Effector CD4-positive, alpha-beta T cell (primary cell): ENCODE measurements at regions not wholly inside any gene's neighbourhood (a gene's known extent, or its start where the extent isn't known, plus 50 kb on each side); places are given as distances from the start of the nearest gene placed in this dataset.

Experiments used
- DNase-seq: peaks from one replicate; pipeline ENCODE4 v3.0.0-alpha.2; 2020

- no peak for DNase-seq
Measured at GRCh38 chr1:5765997-5766913, 226.0 kb downstream of the NPHP4 start.

DNA sequence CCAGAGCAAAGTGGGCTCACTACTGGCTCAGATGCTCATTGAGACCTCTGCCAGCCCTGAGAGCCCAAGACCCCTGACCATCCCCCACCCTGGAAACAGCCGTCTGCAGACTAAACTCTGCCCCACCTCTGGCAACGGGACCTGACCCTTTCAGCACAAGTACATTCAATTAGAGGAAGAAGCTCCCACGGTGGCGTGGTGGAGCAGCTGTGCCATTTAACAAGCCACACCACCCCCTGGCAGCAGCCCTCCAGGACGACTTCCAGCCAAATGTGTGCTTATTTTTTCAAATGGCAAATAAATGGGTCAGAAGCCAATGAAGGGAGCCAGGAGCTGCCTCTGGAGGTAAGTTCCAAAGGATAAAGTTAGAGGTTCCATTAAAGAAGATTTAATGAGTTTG lies 226.7 kb downstream of the NPHP4 start:
- no peak for DNase-seq

- no peak for DNase-seq
Measured at GRCh38 chr1:5764959-5765358, 227.3 kb downstream of the NPHP4 start.

GRCh38 chr1:5764464-5764863 lies 227.8 kb downstream of the NPHP4 start:
- no peak for DNase-seq

GRCh38 chr1:5763696-5764370 lies 228.4 kb downstream of the NPHP4 start:
- DNase-seq, result no peak

- no peak for DNase-seq
Measured at GRCh38 chr1:5758859-5759578, 233.2 kb downstream of the NPHP4 start.

DNA sequence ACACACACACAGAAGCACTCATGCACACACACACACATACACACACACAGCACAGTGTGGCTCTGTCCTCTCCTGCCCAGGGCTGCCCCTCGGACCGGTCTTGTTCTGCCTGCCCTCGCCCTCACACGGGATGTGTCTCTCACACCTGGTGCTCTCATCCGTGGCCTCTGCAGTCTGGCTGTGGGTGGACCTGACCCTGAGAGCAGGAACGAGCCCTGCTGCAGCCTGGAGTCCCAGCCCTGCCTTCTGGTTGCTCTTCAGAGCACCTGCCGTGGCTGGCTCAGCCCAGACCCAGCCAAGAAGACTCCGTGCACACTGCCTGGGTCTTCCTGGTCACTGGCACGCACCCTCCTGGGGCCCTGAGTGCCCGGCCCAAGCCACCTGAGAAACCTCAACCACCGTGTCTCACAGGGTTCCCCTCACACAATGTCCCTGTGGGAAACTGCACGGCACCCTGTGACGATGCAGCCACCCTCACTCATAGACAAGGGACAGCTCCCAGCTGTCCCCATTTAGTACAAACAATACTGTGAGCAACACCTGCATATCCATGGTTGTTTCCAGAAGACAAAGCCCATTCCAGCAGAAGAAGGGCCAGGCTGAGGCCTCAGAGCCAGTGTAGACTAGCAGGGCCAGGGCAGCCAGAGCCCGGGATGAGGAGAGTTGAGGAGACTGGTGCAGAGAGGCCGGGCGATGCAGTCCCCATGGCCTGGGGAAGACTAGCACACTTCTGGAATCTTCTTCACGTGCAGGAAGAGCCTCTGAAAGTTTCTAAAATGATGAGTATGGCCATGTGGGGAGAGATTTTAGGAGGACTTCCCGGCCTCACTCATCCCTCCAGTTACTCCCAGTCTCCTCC lies 234.0 kb downstream of the NPHP4 start:
- no peak for DNase-seq

GRCh38 chr1:5757187-5757805 lies 234.9 kb downstream of the NPHP4 start:
- no peak for DNase-seq

GRCh38 chr1:5756434-5757186 lies 235.6 kb downstream of the NPHP4 start:
- no peak for DNase-seq

- no peak for DNase-seq
Measured at GRCh38 chr1:5755552-5756125, 236.6 kb downstream of the NPHP4 start.

DNA sequence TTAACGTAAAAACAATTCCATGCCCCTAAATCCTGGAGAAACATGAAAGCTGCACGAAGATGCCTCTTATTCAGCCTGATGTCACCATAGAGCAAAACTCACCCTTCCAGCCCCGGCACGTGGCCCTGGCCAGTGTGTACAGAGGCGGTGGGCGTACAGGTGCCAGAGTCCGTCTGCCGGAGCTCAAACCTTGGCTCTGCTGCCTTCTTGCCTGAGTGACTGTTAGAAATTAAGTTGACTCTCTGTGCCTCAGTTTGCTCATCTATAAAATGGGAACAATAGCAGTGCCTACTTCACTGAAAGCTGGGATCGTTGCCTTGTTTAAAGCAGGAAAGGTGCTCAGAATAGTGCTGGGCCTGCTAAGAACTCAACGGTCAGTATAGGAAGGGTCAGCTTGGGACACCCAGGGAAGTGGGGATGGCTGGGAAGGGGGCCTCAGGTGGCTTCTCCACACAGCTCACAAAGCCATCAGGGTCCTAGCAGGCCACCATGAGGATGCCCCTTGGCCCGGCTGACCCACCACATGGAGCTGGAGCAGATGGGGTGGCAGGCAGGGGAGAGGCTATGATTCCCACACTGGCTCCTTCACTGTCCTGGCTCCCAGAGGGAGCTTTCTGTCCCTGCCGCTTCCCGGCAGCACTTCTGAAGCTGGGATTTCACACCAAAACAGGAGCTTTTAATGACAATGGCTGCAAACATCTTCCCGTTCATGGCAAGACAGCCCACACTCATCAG lies 237.2 kb downstream of the NPHP4 start:
- DNase-seq, result no peak

DNA sequence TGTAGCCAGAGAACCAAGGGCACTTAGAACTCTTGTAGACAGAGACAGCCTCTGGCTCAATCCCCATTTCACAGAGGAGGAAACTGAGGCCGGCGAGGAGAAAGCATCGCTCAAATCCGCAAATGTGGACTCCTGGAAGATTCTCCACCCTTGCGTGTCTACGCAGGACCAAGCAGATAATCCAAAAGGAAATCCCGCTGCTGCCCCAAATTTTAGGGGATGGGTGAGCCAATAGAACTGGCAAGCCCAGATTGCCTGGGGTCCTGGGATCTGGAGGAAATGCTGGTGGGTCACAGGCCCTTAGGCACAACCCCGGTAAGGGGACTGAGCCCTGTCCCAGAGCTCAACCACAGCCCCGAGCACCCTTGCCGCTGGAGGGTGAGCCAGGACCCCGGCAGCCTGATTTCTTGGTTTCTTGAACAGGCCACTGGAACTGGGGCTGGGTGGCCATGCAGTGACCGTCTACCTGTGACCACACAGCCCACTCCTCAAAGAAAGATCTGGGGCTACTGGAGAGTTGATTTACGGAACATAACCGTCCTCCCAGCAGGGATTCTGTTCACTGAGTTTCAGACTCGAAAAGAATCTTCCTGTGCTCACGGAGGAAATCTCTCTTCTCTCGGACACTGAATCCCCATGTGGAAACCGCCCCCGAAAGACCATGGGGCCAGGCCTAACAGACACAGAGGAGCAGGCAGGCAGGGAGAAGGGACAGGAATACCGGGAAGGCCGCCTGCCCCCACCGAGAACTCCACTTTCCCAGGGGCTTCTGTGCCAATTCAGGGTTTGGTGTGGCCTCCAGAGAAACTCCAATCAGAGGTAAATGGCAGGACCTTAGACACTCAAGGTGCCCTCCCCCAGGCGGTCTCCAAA lies 238.4 kb downstream of the NPHP4 start:
- DNase-seq, result no peak

GRCh38 chr1:5752746-5753548 lies 239.3 kb downstream of the NPHP4 start:
- DNase-seq, result no peak

GRCh38 chr1:5751833-5752745 lies 240.1 kb downstream of the NPHP4 start:
- DNase-seq, result no peak

GRCh38 chr1:5751163-5751540 lies 241.1 kb downstream of the NPHP4 start:
- DNase-seq, result no peak

DNA sequence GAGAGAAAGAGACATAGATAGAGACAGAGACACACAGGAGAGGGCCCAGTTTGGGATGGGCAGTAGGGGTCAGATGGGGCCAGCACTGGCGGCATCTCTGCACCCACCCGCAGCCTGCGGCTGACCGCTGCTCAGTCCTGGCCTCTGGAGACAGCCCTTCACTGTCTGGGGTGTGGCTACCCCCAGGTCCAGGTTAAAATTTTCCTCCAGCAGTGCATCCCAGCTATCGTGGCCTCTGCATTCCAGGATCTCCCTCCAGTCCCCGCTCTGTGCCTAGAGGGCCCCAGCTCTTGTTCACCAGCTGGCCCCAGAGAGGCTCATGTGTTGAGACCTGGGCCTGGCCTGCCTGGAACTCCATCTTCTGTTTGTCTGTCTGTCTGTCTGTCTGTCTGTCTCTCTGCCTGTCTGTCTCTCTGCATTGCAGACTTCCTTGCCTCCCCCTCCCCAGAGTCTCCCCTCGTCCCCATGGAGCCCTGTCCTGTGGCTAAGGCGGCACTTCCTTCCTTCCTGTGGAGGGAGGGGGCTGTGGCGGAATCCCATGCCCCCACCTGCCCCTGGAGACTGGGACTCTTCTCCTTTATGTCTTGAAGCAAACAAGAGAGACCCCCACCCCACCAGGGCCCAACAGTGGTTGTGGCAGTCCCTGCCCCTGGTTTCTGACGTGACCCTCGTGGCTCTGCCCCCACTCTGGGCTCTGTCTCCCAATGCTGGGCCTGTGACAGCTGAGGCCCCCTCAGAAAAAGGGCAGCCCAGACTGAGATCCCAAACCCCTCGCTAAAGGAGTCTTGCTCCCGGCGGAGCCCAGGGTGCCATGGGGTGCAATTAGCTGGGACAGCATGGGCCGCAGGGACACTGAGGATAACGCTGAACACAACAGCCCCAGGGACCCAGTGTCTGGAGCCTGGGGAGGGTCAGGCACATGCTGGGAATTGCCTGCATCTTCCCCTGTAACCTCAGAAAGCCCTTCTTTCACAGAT lies 241.8 kb downstream of the NPHP4 start:
- DNase-seq, result no peak
